Loucy (cell line): ENCODE measurements at regions not wholly inside any gene's neighbourhood (a gene's known extent, or its start where the extent isn't known, plus 50 kb on each side); places are given as distances from the start of the nearest gene placed in this dataset.

Experiments
- H2AFZ ChIP-seq: fragments of 200-600 bp; sonication (generic); 2 replicates; pipeline ENCODE4 v1.6.0; 2016; ENCODE audit warnings: antibody characterized with exemption, mild to moderate bottlenecking, low read length, moderate library complexity
- H3F3A ChIP-seq: fragments of 200-600 bp; 2 replicates; pipeline ENCODE4 v1.6.0; 2016; ENCODE audit warnings: antibody characterized with exemption, low read depth, mild to moderate bottlenecking
- H3K27me3 ChIP-seq: fragments of 200-600 bp; sonication (generic); 2 replicates; pipeline ENCODE4 v1.6.1; 2014; ENCODE audit warnings: low read length, mild to moderate bottlenecking; ENCODE audit not compliant: insufficient read depth, poor library complexity, severe bottlenecking
- H3K36me3 ChIP-seq: fragments of 200-600 bp; sonication (generic); 2 replicates; pipeline ENCODE4 v1.6.1; 2016; ENCODE audit warnings: low read length; ENCODE audit not compliant: insufficient read depth
- H3K4me1 ChIP-seq: fragments of 200-600 bp; sonication (generic); 2 replicates; pipeline ENCODE4 v1.5.1; 2014; ENCODE audit warnings: low read length, mild to moderate bottlenecking; ENCODE audit not compliant: insufficient read depth, poor library complexity, severe bottlenecking
- H3K4me2 ChIP-seq: fragments of 200-600 bp; sonication (generic); 2 replicates; pipeline ENCODE4 v1.6.0; 2014; ENCODE audit warnings: antibody characterized with exemption, low read length, low read depth, mild to moderate bottlenecking; ENCODE audit not compliant: poor library complexity, severe bottlenecking
- H3K4me3 ChIP-seq: fragments of 200-600 bp; sonication (generic); 2 replicates; pipeline ENCODE4 v1.5.1; 2014; ENCODE audit warnings: low read length, mild to moderate bottlenecking, mixed read lengths; ENCODE audit not compliant: poor library complexity, severe bottlenecking
- H3K79me2 ChIP-seq: fragments of 200-600 bp; sonication (generic); 2 replicates; pipeline ENCODE4 v1.6.1; 2014; ENCODE audit warnings: low read length; ENCODE audit not compliant: insufficient read depth
- H3K9ac ChIP-seq: fragments of 200-600 bp; sonication (generic); 2 replicates; pipeline ENCODE4 v1.6.0; 2014; ENCODE audit warnings: mild to moderate bottlenecking, low read depth, low read length, moderate library complexity; ENCODE audit not compliant: poor library complexity, severe bottlenecking
- H3K9me2 ChIP-seq: fragments of 200-600 bp; sonication (generic); replicated peaks from 2 replicates; pipeline ENCODE4 v1.6.1; 2016; ENCODE audit warnings: low read depth, low read length, mixed read lengths
- H3K9me3 ChIP-seq: fragments of 200-600 bp; sonication (generic); 2 replicates; pipeline ENCODE4 v1.6.1; 2014; ENCODE audit warnings: mild to moderate bottlenecking, antibody characterized with exemption, low read length, low read depth; ENCODE audit not compliant: insufficient read depth
- H4K20me1 ChIP-seq: fragments of 200-600 bp; sonication (generic); 2 replicates; pipeline ENCODE4 v1.6.0; 2014; ENCODE audit warnings: antibody characterized with exemption, low read length, mild to moderate bottlenecking; ENCODE audit not compliant: insufficient read depth, poor library complexity, severe bottlenecking
- CTCF ChIP-seq: fragments of 200-600 bp; sonication (generic); conservative IDR thresholded peaks from 2 replicates; pipeline ENCODE4 v1.5.1; 2014; ENCODE audit warnings: mild to moderate bottlenecking, antibody characterized with exemption, low read length
- EZH2phosphoT487 ChIP-seq: fragments of 200-600 bp; IDR thresholded peaks from 2 replicates; pipeline ENCODE4 v1.6.1; 2018; ENCODE audit warnings: antibody characterized with exemption, mild to moderate bottlenecking, moderate library complexity, borderline replicate concordance

- H3K36me3 ChIP-seq = no peaks in the 10 kb centered on the region
- no peaks in the 10 kb centered on the region for H3K27me3 ChIP-seq
- no peak overlapping the region for H3K4me3 ChIP-seq
- H3K4me1 ChIP-seq = no peaks in the 10 kb centered on the region
- no peak overlapping the region for H3K9ac ChIP-seq
- TF ChIP-seq EZH2phosphoT487 = no peak
- TF ChIP-seq CTCF = no peak
- no peaks in the 10 kb centered on the region for H4K20me1 ChIP-seq
- no peaks in the 10 kb centered on the region for H3K79me2 ChIP-seq
- no peak overlapping the region for H2AFZ ChIP-seq
- no peak overlapping the region for H3K4me2 ChIP-seq
- H3K9me2 ChIP-seq = no peaks in the 10 kb centered on the region
- no peaks in the 10 kb centered on the region for H3K9me3 ChIP-seq
- no peaks in the 10 kb centered on the region for H3F3A ChIP-seq
These were observed 180.3 kb downstream of the ZDHHC21 start for GRCh38 chr9:14512942-14513341.

- no peaks in the 10 kb centered on the region for H3K4me1 ChIP-seq
- no peaks in the 10 kb centered on the region for H3F3A ChIP-seq
- H3K4me2 ChIP-seq = no peak overlapping the region
- no peaks in the 10 kb centered on the region for H3K27me3 ChIP-seq
- H3K9me2 ChIP-seq = no peaks in the 10 kb centered on the region
- H3K4me3 ChIP-seq = no peak overlapping the region
- TF ChIP-seq CTCF (no peak), EZH2phosphoT487 (no peak)
- H2AFZ ChIP-seq = no peak overlapping the region
- no peaks in the 10 kb centered on the region for H4K20me1 ChIP-seq
- no peak overlapping the region for H3K9ac ChIP-seq
- H3K9me3 ChIP-seq = no peaks in the 10 kb centered on the region
- H3K79me2 ChIP-seq = no peaks in the 10 kb centered on the region
- H3K36me3 ChIP-seq = no peaks in the 10 kb centered on the region
These were observed 181.8 kb downstream of the ZDHHC21 start for GRCh38 chr9:14511452-14511851.

- H3K4me2 ChIP-seq = no peak overlapping the region
- no peak for TF ChIP-seq EZH2phosphoT487
- TF ChIP-seq CTCF = no peak
- H3K4me1 ChIP-seq = no peaks in the 10 kb centered on the region
- no peak overlapping the region for H3K4me3 ChIP-seq
- H3K27me3 ChIP-seq = no peaks in the 10 kb centered on the region
- H3K9me3 ChIP-seq = no peaks in the 10 kb centered on the region
- H3F3A ChIP-seq = no peaks in the 10 kb centered on the region
- H3K36me3 ChIP-seq = no peaks in the 10 kb centered on the region
- no peaks in the 10 kb centered on the region for H3K9me2 ChIP-seq
- no peaks in the 10 kb centered on the region for H4K20me1 ChIP-seq
- H3K79me2 ChIP-seq = no peaks in the 10 kb centered on the region
- no peak overlapping the region for H2AFZ ChIP-seq
- no peak overlapping the region for H3K9ac ChIP-seq
These were observed 184.3 kb downstream of the ZDHHC21 start for GRCh38 chr9:14508884-14509283.
